HL-60 (cell line): ENCODE measurements at regions not wholly inside any gene's neighbourhood (a gene's known extent, or its start where the extent isn't known, plus 50 kb on each side); places are given as distances from the start of the nearest gene placed in this dataset.

Source experiments
- CTCF ChIP-seq: IDR thresholded peaks from one replicate; pipeline ENCODE4 v1.5.1; 2011; ENCODE audit warnings: low read length, control low read depth, inconsistent platforms; ENCODE audit not compliant: insufficient read depth
- GABPA ChIP-seq: IDR thresholded peaks from 2 replicates; pipeline ENCODE4 v1.6.1; 2012; ENCODE audit warnings: low read depth
- POLR2AphosphoS5 ChIP-seq: IDR thresholded peaks from 2 replicates; pipeline ENCODE4 v1.6.1; 2012; ENCODE audit warnings: low read depth
- SPI1 ChIP-seq: IDR thresholded peaks from 2 replicates; pipeline ENCODE4 v1.6.1; 2012; ENCODE audit warnings: low read depth, mild to moderate bottlenecking, borderline replicate concordance
- TF ChIP-seq, protein P1 (sequence below): IDR thresholded peaks from 2 replicates; pipeline ENCODE4 v1.6.1; 2012; ENCODE audit warnings: low read depth; ENCODE audit not compliant: insufficient replicate concordance

GRCh38 chr6:67802771-67803170 is 832.3 kb upstream of the ADGRB3 start:
- TF ChIP-seq CTCF: no peak
- TF ChIP-seq, protein P1, sequence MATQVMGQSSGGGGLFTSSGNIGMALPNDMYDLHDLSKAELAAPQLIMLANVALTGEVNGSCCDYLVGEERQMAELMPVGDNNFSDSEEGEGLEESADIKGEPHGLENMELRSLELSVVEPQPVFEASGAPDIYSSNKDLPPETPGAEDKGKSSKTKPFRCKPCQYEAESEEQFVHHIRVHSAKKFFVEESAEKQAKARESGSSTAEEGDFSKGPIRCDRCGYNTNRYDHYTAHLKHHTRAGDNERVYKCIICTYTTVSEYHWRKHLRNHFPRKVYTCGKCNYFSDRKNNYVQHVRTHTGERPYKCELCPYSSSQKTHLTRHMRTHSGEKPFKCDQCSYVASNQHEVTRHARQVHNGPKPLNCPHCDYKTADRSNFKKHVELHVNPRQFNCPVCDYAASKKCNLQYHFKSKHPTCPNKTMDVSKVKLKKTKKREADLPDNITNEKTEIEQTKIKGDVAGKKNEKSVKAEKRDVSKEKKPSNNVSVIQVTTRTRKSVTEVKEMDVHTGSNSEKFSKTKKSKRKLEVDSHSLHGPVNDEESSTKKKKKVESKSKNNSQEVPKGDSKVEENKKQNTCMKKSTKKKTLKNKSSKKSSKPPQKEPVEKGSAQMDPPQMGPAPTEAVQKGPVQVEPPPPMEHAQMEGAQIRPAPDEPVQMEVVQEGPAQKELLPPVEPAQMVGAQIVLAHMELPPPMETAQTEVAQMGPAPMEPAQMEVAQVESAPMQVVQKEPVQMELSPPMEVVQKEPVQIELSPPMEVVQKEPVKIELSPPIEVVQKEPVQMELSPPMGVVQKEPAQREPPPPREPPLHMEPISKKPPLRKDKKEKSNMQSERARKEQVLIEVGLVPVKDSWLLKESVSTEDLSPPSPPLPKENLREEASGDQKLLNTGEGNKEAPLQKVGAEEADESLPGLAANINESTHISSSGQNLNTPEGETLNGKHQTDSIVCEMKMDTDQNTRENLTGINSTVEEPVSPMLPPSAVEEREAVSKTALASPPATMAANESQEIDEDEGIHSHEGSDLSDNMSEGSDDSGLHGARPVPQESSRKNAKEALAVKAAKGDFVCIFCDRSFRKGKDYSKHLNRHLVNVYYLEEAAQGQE: no peak
- TF ChIP-seq POLR2AphosphoS5: no peak
- TF ChIP-seq GABPA: no peak
- TF ChIP-seq SPI1: no peak
